ENCODE measurements at regions not wholly inside any gene's neighbourhood (a gene's known extent, or its start where the extent isn't known, plus 50 kb on each side); places are given as distances from the start of the nearest gene placed in this dataset.

DNA sequence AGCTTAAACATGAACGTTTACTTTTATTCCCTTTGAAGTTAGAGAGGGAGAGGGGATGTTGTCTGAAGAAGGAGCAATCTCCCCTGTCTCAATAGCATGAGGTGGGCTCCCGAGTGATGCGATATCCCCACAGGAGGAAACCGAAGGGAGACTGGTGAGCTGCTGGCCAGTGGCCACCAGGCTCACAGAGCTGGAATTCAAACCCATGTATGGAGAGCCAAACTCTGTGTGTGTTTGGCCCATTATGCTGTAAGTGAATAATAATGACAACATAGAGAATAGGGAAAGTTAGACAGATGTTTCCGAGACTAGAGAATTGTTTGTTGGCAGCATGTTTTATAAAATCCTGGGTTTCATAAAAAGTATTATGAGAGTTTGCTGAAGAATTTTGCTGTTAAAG lies 66.1 kb upstream of the CLNK start:
- no peak for TF ChIP-seq POLR2A (IDR thresholded peaks at IDR 0.05)
- no peak for TF ChIP-seq CTCF (IDR thresholded peaks at IDR 0.05)
